Muscle of arm (tissue), 1 donor: ENCODE measurements at regions not wholly inside any gene's neighbourhood (a gene's known extent, or its start where the extent isn't known, plus 50 kb on each side); places are given as distances from the start of the nearest gene placed in this dataset.
"Not testable (repeated sequence)": the region's sequence is repeated elsewhere in the genome, so short reads cannot be mapped to it uniquely, and the experiment has no call there.

Source experiments
- DNase-seq: peaks from one replicate; pipeline ENCODE4 v3.0.0-alpha.2; 2013

- DNase-seq: no peak
Measured at GRCh38 chr15:24150542-24150941, 463.4 kb upstream of the NDN start.

GRCh38 chr15:24158306-24158705 is 471.2 kb upstream of the NDN start:
- DNase-seq: not testable (repeated sequence)

GRCh38 chr15:24165512-24165911 is 478.4 kb upstream of the NDN start:
- not testable (repeated sequence) for DNase-seq

- DNase-seq: not testable (repeated sequence)
Measured at GRCh38 chr15:24202297-24202696, 473.3 kb upstream of the NPAP1 start.

GRCh38 chr15:24211742-24212476 is 463.7 kb upstream of the NPAP1 start:
- DNase-seq: not testable (repeated sequence)

- no peak for DNase-seq
Measured at GRCh38 chr15:24223739-24224138, 451.8 kb upstream of the NPAP1 start.

DNA sequence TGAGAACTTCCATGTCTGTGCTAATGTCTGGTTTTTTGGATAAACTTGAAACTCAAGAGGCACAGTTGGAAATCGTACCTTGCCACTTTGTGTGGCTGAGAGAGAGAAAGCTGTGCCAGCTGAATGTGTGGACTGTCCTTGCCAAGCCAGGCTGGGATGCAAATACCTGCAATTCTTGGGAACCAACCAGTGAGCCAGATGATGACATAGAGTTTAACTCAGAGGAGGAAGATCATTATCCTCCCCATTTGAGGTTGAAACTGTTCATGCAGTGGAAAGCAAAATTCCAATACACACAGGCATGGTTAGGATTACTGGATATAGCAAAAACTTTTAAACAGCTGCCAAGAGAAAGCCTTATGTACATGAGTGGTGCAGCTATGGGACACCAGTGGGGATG is 451.4 kb upstream of the NPAP1 start:
- DNase-seq: no peak

GRCh38 chr15:24228922-24229321 is 446.7 kb upstream of the NPAP1 start:
- DNase-seq: not testable (repeated sequence)

GRCh38 chr15:24233134-24233533 is 442.4 kb upstream of the NPAP1 start:
- DNase-seq: not testable (repeated sequence)

- not testable (repeated sequence) for DNase-seq
Measured at GRCh38 chr15:24240580-24240979, 435.0 kb upstream of the NPAP1 start.

DNA sequence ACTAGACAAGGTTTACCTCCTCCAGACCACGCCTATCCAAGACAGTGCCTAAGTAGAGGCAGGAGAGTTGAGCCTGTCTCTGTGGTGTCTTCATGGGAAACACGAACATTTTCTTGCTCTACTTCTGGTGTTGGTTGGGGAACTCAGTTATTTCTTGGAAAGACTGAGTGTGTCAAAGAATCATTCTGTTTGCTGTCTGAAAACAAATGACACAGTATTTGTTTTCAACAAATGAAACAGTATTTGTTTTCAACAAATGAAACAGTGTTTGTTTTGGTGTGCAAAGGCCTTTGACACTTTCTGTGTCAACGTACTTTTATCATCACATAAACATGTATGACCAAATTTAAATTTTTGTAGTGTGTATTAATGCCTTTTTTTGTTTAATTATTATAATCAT is 416.5 kb upstream of the NPAP1 start:
- DNase-seq: not testable (repeated sequence)

- DNase-seq: not testable (repeated sequence)
Measured at GRCh38 chr15:24260407-24260806, 415.2 kb upstream of the NPAP1 start.

- not testable (repeated sequence) for DNase-seq
Measured at GRCh38 chr15:24260854-24261253, 414.7 kb upstream of the NPAP1 start.

GRCh38 chr15:24268536-24269165 is 406.9 kb upstream of the NPAP1 start:
- DNase-seq: not testable (repeated sequence)

DNA sequence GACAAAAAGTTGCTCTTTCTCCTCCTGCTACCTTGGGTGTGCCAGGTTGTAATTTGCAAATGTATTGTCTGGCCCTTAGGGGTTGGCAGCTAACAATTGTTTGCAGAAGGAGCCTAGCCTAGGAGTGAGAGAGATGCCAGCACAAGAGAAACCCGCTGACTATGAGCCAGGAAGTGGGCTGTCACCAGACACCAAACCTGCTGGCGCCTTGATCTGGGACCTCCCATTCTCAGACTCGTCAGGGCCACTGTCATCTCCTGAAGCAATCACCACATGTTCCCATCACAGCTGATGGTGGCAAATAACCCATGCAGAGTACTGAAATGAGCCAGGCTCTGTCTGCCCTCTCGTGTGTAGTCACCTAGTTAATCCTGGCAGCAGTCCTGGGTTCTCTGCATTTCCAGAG is 406.4 kb upstream of the NPAP1 start:
- DNase-seq: no peak

DNA sequence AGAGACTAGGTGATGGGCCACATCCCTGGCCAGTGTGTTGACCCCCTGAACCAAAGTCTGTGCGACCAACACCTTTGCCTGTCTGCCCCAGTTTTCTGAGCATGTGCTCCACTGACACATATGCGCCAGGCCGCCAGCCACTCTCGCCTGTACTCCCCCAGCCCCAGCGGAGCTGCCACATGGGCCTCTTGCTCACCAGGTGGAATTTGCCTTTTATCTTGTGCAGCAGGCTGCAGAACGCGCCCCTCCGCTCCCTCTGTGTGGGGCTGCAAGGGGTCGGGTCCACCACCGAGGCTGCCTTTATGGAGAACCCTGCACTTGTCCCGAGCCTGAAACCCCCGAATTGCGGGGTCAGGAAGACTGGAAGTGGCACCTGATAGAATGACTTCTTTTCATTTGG is 405.7 kb upstream of the NPAP1 start:
- no peak for DNase-seq

DNA sequence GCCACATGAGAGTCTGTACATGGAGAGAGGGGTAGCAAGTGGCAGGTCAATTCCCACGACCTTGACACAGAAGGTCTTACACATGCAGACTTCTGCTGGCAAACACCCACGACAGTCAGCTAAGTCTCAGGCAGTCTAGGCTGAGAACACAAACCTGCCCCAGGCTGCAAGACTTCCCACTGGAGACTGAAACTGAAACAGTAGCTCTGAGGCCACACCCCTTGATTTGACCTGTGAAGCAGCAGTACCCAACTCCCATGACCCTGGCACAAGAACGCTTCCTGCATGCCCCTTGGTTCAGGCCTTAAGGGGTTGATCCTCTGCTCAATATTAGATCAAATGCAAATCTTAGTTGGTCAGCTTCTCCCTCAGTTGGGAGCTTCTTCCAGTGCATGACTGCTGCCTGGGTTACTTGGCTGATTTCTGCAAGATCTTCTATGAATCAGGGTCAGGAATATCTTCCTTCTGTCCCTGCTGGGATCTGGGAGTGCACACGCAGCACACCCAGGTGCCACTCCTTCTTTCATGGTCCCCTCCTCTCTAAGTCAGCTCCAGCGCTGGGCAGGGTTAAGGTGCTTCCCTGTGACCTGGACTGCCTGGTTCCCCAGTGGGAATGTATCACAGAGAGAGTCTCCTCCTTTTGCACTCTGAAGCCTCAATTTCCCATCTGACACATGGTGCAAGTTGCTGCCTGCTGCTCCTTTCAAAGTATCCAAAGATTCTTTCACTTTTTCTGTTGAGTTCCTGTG is 403.9 kb upstream of the NPAP1 start:
- DNase-seq: not testable (repeated sequence)

DNA sequence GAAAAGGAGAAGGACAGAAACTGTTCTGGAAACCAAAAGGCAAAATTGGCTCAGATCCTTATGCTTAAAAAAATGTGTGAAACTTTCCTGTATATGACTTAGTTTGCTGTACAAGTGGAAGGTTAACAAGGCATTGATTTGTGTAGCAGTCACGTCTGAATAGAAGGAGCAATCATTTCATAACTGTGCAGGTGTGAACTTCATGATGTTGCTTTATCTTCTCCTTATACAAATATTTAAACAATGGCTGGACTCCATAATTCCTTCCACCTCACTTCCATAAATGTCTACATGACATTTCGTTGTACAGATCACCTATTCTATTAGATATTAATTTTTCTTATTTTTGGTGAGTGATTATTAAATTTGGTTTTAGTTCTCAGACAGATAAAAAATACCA is 382.7 kb upstream of the NPAP1 start:
- no peak for DNase-seq

DNA sequence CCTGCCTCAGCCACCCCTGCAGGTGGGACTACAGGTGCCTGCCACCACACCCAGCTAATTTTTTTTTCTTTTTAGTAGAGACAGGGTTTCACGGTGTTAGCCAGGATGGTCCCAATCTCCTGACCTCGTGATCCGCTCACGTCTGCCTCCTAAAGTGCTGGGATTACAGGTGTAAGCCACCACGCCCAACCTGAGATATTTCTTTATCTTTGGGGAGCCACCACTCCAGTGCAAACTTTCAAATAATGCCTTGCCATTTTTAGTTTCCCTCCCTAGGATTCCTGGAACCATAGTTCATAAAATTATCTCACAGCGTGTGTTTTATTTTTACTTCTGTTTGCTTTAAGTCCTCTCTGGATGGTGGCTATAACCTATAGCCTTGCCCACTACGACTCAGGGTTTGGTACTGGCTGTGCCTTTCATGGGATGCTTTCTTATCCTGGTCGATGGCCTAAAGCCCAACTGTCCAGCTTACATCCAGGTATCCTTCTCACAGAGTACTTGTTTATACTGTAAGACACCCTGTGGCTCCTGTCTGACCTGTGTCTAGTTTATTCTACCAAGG is 374.7 kb upstream of the NPAP1 start:
- DNase-seq: not testable (repeated sequence)

DNA sequence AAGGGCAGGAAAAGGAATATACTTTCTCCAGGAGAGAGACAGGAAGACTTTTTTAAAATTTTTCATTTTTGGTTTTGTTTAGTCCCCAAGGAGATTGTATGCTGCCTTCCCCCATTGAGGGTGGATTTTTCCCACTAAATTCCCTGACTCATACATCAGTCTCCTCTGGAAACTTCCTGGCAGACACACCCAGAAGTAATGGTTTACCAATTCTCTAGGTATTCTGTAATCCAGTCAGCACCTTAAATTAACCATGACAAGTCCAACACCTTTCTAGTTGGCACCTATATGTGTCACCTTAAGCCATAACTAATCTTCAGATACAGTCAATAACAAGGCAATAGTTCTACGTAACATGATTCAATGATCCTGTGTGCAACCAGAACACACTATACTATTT is 373.6 kb upstream of the NPAP1 start:
- not testable (repeated sequence) for DNase-seq

- not testable (repeated sequence) for DNase-seq
Measured at GRCh38 chr15:24304747-24305146, 370.8 kb upstream of the NPAP1 start.

- DNase-seq: not testable (repeated sequence)
Measured at GRCh38 chr15:24305643-24306042, 369.9 kb upstream of the NPAP1 start.
